ENCODE measurements at regions not wholly inside any gene's neighbourhood (a gene's known extent, or its start where the extent isn't known, plus 50 kb on each side); places are given as distances from the start of the nearest gene placed in this dataset.

DNA sequence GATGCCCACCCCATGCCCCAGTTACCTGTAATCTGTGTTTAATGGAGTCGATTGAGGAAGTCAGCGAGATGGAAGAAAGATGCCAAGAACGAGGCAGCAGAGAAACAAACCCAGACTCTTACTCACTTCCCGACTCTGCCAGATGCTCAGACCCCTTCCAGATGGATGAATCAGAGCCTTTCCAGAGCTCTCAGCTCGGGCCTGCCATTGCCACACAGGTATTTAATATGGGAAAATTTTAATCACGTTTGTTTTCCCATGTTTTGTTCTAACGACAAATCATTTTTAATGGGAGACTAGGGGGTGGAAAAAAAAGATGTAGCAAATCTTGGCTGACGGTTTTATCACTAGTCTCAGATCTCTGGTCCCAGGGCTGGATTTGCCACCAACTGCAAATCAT, 72.5 kb upstream of the SRRM4 start:
- no peaks in the 10 kb centered on the region for H3K36me3 Mint-ChIP-seq (ENCODE audit: low read depth)
- no peaks in the 10 kb centered on the region for H3K4me1 Mint-ChIP-seq
- POLR2A ChIA-PET = no interaction called here
- no peaks in the 10 kb centered on the region for H3K27me3 Mint-ChIP-seq
- peaks cover 4% of the 10 kb centered on the region for H3K9me3 Mint-ChIP-seq
- no peak overlapping the region for H3K27ac Mint-ChIP-seq
- no peak overlapping the region for H3K4me3 Mint-ChIP-seq
- CTCF ChIA-PET = no interaction called here
- DNase-seq = no peak

DNA sequence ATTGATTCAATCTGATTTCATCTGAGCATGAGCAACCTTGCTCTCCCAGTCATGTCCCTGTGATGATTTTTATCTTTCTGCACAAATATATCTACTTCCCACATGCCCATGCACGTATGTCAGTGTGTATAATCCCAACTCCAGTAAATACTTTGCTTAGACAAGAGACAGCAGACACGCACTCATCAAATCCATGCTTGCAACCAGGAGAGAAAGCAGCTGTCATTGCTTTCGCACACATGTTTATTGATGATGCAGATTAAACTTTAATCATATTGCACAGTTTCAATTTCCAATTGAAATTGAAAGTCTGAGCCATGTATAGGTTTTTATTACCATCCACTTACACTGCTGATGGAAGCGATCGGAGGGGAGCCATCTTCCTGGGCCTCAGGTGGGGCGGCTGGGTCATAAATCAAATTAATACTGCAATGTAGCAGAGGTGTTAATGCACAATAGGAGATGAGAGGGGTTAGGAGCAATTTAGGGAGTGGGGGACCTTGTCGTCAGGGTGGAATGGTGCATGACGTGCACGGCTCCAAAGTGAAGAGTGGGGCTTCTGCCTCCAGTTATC, 68.6 kb upstream of the SRRM4 start:
- no peak overlapping the region for H3K27ac Mint-ChIP-seq
- H3K4me3 Mint-ChIP-seq = no peak overlapping the region
- peaks cover 2% of the 10 kb centered on the region for H3K9me3 Mint-ChIP-seq
- DNase-seq = no peak
- ChIA-PET POLR2A (no interaction called here), CTCF (interaction anchor here (0.5 kb wide), 1 partner anchor 746 kb away, joined by 3 read pairs; no protein-coding TSS in a partner anchor)
- H3K27me3 Mint-ChIP-seq = no peaks in the 10 kb centered on the region
- no peaks in the 10 kb centered on the region for H3K4me1 Mint-ChIP-seq
- no peaks in the 10 kb centered on the region for H3K36me3 Mint-ChIP-seq (ENCODE audit: low read depth)

GRCh38 chr12:118921761-118922160, 59.6 kb upstream of the SRRM4 start:
- Mint-ChIP-seq H3K4me3 (no peak overlapping the region), H3K27me3 (no peaks in the 10 kb centered on the region), H3K27ac (no peak overlapping the region), H3K36me3 (ENCODE audit: low read depth) (no peaks in the 10 kb centered on the region), H3K4me1 (no peaks in the 10 kb centered on the region), H3K9me3 (no peaks in the 10 kb centered on the region)
- DNase-seq = no peak
- ChIA-PET POLR2A (no interaction called here), CTCF (no interaction called here)

- no peak for DNase-seq
- no peaks in the 10 kb centered on the region for H3K27me3 Mint-ChIP-seq
- ChIA-PET POLR2A (no interaction called here), CTCF (no interaction called here)
- no peak overlapping the region for H3K27ac Mint-ChIP-seq
- no peaks in the 10 kb centered on the region for H3K9me3 Mint-ChIP-seq
- H3K36me3 Mint-ChIP-seq (ENCODE audit: low read depth) = no peaks in the 10 kb centered on the region
- no peaks in the 10 kb centered on the region for H3K4me1 Mint-ChIP-seq
- no peak overlapping the region for H3K4me3 Mint-ChIP-seq
Measured at GRCh38 chr12:118922405-118922804, 58.9 kb upstream of the SRRM4 start.

GRCh38 chr12:118925407-118925806, 55.9 kb upstream of the SRRM4 start:
- no peak for DNase-seq
- no peak overlapping the region for H3K4me3 Mint-ChIP-seq
- H3K36me3 Mint-ChIP-seq (ENCODE audit: low read depth) = no peaks in the 10 kb centered on the region
- no peaks in the 10 kb centered on the region for H3K4me1 Mint-ChIP-seq
- no peaks in the 10 kb centered on the region for H3K9me3 Mint-ChIP-seq
- CTCF ChIA-PET = no interaction called here
- H3K27me3 Mint-ChIP-seq = no peaks in the 10 kb centered on the region
- POLR2A ChIA-PET = no interaction called here
- no peak overlapping the region for H3K27ac Mint-ChIP-seq

- no peaks in the 10 kb centered on the region for H3K4me1 Mint-ChIP-seq
- H3K4me3 Mint-ChIP-seq = no peak overlapping the region
- H3K27me3 Mint-ChIP-seq = no peaks in the 10 kb centered on the region
- H3K36me3 Mint-ChIP-seq (ENCODE audit: low read depth) = no peaks in the 10 kb centered on the region
- no peak for DNase-seq
- ChIA-PET CTCF (no interaction called here), POLR2A (no interaction called here)
- H3K9me3 Mint-ChIP-seq = no peaks in the 10 kb centered on the region
- no peak overlapping the region for H3K27ac Mint-ChIP-seq
Measured at GRCh38 chr12:118925826-118926225, 55.5 kb upstream of the SRRM4 start.

All from activated CD4-positive, alpha-beta T cell treated with anti-CD3 and anti-CD28 coated beads, Interleukin-2, amount 10 ng/mL, durations not matched to agents 7 days and 5 days (primary cell).